Mammary epithelial cell (primary cell): ENCODE measurements at regions not wholly inside any gene's neighbourhood (a gene's known extent, or its start where the extent isn't known, plus 50 kb on each side); places are given as distances from the start of the nearest gene placed in this dataset.

Experiments used
- CTCF ChIP-seq, 2 donors: IDR thresholded peaks in 1 of 2; conservative IDR thresholded peaks in 1 of 2; 2 replicates each; pipeline ENCODE4 v1.5.1; 2011 to 2012; ENCODE audit warnings: inconsistent platforms in 2 of 2, low read length in 2 of 2, mild to moderate bottlenecking in 2 of 2, control low read depth in 1 of 2, low read depth in 1 of 2; ENCODE audit not compliant: insufficient read depth in 1 of 2; ENCODE audit errors: extremely low read depth in 1 of 2
- EZH2 ChIP-seq: IDR thresholded peaks from 2 replicates; pipeline ENCODE4 v1.6.1; 2012; ENCODE audit warnings: low read length, inconsistent platforms, borderline replicate concordance

DNA sequence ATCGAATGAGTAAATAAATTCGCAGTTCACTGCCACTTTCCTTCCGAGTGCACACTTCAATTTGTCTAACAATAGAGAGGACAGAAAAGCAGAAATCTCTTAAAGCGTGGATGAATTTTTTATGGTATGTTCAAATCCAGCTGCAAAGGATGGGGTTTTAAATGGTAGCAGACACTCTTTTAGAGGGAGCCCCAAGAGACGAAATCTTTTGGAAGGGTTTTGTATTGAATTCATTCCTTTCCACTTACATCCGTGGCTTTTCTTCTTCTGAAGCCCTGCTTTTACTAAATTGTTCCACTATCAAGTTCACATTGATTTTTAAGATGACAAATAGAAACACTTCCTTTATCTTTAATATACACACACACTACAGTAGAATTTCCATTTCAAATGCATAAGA lies 680.7 kb downstream of the NR4A2 start:
- TF ChIP-seq CTCF (conservative IDR thresholded peaks at IDR 0.05 in 1 of 2, IDR thresholded peaks at IDR 0.05 in 1 of 2; ENCODE audit: extremely low read depth in 1 of 2, insufficient read depth in 1 of 2, low read depth in 1 of 2, low read length in 2 of 2) (no peak), EZH2 (no peak)
